ENCODE measurements at regions not wholly inside any gene's neighbourhood (a gene's known extent, or its start where the extent isn't known, plus 50 kb on each side); places are given as distances from the start of the nearest gene placed in this dataset.

DNA sequence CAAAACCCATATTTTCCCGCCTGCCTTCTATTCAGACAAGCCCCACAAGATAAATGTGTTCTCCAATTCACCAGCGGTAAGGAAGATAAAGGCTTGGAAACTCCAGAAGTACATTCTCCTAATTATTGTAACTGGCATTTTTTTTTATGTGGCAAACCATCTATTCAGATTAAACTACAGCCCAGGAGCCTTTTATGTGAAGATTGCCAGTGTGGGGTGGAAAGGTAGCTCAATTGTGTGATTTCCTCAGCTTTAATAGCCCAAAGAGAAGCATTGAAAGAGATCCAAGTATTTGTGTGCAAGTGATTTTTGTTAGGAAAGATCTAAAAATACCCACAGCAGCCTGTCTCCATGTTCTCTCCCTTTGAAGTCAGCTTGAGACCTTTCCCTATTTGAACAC lies 451.4 kb upstream of the CCL2 start:
- TF ChIP-seq, protein P1, sequence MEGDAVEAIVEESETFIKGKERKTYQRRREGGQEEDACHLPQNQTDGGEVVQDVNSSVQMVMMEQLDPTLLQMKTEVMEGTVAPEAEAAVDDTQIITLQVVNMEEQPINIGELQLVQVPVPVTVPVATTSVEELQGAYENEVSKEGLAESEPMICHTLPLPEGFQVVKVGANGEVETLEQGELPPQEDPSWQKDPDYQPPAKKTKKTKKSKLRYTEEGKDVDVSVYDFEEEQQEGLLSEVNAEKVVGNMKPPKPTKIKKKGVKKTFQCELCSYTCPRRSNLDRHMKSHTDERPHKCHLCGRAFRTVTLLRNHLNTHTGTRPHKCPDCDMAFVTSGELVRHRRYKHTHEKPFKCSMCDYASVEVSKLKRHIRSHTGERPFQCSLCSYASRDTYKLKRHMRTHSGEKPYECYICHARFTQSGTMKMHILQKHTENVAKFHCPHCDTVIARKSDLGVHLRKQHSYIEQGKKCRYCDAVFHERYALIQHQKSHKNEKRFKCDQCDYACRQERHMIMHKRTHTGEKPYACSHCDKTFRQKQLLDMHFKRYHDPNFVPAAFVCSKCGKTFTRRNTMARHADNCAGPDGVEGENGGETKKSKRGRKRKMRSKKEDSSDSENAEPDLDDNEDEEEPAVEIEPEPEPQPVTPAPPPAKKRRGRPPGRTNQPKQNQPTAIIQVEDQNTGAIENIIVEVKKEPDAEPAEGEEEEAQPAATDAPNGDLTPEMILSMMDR (IDR thresholded peaks at IDR 0.05) = no peak
- TF ChIP-seq POLR2A (IDR thresholded peaks at IDR 0.05) = no peak
- TF ChIP-seq EP300 (IDR thresholded peaks at IDR 0.05) = no peak
